Suppressor macrophage treated with lipopolysaccharide for 1 hour (primary cell): ENCODE measurements at regions not wholly inside any gene's neighbourhood (a gene's known extent, or its start where the extent isn't known, plus 50 kb on each side); places are given as distances from the start of the nearest gene placed in this dataset.

ENCODE experiments used
- DNase-seq, 3 donors: peaks; one replicate each; pipeline ENCODE4 v3.0.0-alpha.2; 2020 to 2022

DNA sequence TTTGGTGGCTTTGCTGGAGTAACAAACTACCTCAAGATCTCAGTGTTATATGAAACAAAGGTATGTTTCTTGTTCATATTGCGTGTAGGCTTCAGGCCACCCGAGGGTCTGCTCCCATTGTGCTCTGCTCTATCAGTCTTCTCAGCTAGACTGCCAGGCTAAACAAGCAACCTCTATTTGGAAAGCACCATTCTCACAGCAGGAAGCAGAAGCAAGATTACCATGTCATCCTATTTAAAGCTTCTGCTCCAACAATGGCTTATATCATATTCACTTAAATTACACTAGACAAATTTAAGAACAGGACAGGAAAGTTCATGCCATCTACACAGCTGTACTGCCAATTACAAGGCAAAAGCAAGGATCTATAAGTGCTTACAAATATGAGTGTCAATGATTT is 385.8 kb downstream of the PPARGC1A start:
- no peak for DNase-seq

DNA sequence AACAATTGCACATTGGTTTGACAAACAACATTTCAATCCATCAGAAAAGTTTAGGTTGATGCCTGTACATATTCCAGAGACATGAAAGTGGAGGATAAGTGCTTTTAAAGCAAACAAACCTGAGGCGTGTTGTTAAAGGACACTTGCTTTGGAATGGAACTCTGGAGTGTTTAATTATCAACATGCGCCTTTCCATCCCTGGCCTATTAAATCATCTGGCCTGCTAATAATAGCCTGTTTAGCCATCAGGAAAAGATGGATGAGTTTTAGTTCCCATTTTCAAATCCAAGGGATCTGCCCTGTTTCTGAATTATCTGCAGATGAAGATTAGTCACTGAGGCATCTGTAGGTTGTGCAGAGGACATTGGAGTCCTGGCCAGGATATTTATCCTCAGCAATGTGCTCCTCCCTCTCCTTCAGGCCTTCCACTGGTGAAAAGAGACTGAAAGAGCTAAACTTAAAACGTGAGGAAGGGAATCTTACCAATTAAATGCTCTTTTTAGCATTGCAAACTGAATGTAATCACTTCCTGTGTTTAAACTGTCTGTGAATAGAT is 388.9 kb downstream of the PPARGC1A start:
- DNase-seq, result no peak

GRCh38 chr4:23485801-23486200 is 404.0 kb downstream of the PPARGC1A start:
- DNase-seq, result no peak

GRCh38 chr4:23484689-23485088 is 405.2 kb downstream of the PPARGC1A start:
- no peak for DNase-seq

DNA sequence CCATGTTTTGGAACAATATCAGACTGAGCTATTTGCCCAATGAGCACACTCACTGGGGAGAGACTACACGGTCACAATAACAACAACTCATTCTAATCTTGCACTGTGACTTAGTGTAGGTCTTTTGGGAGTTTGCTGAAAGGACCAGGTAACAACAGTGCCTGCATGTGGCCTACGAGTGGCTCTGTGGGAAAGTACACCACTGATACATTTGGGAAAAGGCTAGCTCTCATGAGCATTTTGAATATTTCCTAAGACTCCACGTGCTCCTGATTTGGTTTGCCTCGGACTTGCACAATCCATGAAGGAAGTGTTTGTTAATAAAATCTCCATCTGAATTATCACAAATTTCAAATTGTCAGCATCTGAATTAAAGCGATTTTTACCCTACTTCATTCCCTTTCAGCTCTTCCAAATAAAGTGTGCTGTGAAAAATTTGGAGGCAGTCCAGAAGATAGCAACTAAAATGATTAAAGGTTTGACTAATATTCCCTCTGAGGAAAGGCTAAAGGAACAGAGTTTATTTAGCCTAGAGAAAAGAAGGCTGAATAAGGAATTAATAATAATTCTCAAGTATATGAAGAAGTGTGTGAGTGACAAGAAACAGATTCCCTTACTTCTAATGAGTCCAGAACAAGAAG is 406.4 kb downstream of the PPARGC1A start:
- DNase-seq, result no peak

GRCh38 chr4:23481566-23481965 is 408.3 kb downstream of the PPARGC1A start:
- DNase-seq, result no peak

GRCh38 chr4:23477905-23478304 is 411.9 kb downstream of the PPARGC1A start:
- DNase-seq, result no peak

GRCh38 chr4:23476515-23477090 is 413.2 kb downstream of the PPARGC1A start:
- DNase-seq, result no peak

GRCh38 chr4:23463071-23463470 is 426.8 kb downstream of the PPARGC1A start:
- DNase-seq, result no peak

- DNase-seq, result no peak
These were observed 431.8 kb downstream of the PPARGC1A start for GRCh38 chr4:23458054-23458453.

DNA sequence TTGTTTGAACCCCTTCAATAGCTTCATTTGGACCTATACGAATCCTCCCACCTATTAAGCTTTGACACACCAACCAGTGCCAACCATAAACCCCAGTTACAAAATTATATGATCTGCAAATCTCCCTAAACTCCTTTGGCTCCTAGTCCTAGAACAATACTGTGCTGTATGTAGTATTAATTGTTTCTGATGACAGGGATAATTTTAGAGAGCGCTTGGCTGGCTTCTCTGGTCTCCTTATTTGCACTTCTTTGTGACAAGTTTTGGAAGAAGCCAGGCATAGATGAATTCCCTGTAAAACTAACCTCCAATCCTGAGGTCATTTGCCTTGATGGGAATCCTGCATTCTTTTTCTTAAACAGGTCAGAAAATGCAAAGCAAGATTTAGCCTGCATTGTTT is 433.0 kb downstream of the PPARGC1A start:
- DNase-seq, result no peak

GRCh38 chr4:23455456-23456158 is 434.2 kb downstream of the PPARGC1A start:
- no peak for DNase-seq

GRCh38 chr4:23441530-23442069 is 448.2 kb downstream of the PPARGC1A start:
- DNase-seq, result no peak

DNA sequence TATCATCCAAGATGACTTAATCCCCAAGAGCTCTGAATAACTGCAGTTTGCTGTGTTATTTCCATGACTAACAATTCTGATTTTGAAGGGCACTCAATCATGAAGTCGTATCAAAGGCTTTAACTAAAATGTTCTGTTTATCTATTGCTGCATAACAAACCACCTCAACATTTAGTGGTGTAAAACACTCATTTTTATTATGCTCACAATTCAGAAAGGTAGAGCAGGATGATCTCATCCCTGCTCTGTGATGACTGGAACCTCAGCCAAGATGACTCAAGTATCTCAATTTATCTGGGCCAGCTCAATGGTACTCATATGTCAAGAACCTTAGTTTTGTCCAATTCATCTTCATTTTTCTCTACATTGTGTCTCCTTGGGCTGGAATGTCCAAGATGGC is 451.1 kb downstream of the PPARGC1A start:
- DNase-seq, result no peak

- DNase-seq, result no peak
These were observed 460.4 kb downstream of the PPARGC1A start for GRCh38 chr4:23429497-23429896.

DNA sequence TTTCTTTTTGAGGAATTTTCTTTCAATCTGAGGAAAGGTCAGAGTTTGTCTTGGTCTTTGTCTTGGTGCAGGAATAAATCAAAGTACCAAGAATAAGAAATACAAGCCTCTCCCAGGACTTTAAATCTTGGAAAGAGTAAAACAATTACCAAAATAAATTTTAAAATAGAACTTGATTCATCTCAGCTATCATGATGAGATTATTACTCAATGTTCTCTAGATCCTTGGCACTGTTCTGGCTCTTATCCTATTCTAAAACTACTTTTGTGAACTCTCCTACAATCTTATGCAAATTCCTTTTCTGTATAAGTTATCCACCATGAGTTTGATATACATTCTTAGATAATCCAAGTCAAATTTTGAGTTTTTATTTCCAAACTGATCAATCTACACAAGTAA is 464.3 kb downstream of the PPARGC1A start:
- no peak for DNase-seq

GRCh38 chr4:23423540-23423939 is 466.3 kb downstream of the PPARGC1A start:
- no peak for DNase-seq

GRCh38 chr4:23422878-23423277 is 467.0 kb downstream of the PPARGC1A start:
- DNase-seq, result no peak

GRCh38 chr4:23413631-23414030 is 476.2 kb downstream of the PPARGC1A start:
- DNase-seq, result no peak

GRCh38 chr4:23412701-23413100 is 477.1 kb downstream of the PPARGC1A start:
- no peak for DNase-seq

GRCh38 chr4:23408913-23409312 is 480.9 kb downstream of the PPARGC1A start:
- DNase-seq, result peak; percentile 29 to 57 (median 42)

DNA sequence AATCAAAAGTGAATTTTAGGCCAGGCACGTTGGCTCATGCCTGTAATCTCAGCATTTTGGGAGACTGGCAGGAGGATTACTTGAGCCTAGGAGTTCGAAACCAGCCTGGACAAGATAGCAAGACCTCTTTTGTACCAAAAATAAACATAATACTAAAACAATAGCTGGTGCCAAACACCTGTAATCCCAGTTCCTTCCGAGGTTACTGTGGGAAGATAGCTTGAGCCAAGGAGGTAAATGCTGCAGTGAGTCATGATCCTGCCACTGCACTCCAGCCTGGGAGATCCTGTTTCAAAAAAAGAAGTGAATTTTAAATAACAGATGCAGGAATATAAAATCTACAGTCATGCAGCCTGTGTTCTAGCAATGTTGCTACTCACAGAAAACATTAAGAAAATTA is 488.3 kb downstream of the PPARGC1A start:
- no peak for DNase-seq

DNA sequence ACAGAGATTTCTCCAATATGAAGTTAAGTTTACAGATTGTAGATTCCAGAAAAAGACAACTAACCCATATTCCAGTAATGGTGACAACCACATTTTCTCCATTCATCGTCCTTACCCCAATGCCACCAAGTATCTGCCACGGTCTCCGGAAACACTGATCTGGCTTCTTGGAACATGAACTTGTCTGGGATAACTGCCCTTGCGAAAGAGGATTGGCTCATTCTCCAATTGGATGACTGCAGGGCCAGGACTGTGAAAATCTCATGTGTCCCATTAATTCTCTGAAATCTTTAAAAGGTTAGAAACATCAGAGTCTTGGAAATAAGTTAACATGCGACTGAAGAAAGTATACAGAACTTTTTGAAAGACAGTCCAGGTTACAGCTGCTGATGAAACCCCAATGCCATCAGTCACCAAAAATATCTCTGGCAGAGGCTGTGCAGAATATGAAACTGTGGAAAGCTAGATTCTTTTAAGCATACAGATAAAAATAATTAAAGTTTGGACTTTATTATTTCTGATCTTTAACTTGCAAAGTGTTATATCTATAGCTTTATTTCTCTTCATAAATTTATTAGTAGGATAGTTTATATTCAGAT is 496.9 kb downstream of the PPARGC1A start:
- no peak for DNase-seq
